PC-9 (cell line): ENCODE measurements at regions not wholly inside any gene's neighbourhood (a gene's known extent, or its start where the extent isn't known, plus 50 kb on each side); places are given as distances from the start of the nearest gene placed in this dataset.

Source experiments
- EZH2 ChIP-seq: fragments of 200-600 bp; sonication (generic); IDR thresholded peaks from 2 replicates; pipeline ENCODE4 v1.8.0; 2017; ENCODE audit warnings: antibody characterized with exemption, low read depth
- TF ChIP-seq, protein P1 (sequence below): fragments of 200-600 bp; sonication (generic); conservative IDR thresholded peaks from 2 replicates; pipeline ENCODE4 v1.6.1; 2017; ENCODE audit warnings: mixed run types, antibody characterized with exemption, mild to moderate bottlenecking, moderate library complexity

DNA sequence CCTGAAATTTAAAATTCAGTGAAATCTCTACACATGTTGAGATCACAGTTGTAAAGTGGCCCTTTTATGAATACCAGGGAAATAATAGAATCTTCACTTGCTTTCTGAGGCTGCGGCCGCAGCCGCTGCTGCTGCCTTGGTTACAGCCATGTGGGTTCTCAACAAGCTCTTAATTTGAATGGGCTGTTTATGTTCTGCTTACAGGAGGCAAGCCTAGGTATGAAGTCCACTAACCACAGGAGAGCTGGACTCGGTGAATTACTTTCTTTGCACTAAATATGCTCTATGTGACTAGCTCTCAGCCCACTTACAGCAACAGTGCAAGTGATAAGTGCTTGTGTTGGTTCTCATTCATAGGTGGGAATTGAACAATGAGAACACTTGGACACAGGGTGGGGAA is 410.8 kb downstream of the SFMBT2 start:
- TF ChIP-seq, protein P1, sequence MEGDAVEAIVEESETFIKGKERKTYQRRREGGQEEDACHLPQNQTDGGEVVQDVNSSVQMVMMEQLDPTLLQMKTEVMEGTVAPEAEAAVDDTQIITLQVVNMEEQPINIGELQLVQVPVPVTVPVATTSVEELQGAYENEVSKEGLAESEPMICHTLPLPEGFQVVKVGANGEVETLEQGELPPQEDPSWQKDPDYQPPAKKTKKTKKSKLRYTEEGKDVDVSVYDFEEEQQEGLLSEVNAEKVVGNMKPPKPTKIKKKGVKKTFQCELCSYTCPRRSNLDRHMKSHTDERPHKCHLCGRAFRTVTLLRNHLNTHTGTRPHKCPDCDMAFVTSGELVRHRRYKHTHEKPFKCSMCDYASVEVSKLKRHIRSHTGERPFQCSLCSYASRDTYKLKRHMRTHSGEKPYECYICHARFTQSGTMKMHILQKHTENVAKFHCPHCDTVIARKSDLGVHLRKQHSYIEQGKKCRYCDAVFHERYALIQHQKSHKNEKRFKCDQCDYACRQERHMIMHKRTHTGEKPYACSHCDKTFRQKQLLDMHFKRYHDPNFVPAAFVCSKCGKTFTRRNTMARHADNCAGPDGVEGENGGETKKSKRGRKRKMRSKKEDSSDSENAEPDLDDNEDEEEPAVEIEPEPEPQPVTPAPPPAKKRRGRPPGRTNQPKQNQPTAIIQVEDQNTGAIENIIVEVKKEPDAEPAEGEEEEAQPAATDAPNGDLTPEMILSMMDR = no peak
- no peak for TF ChIP-seq EZH2
